ENCODE measurements at regions not wholly inside any gene's neighbourhood (a gene's known extent, or its start where the extent isn't known, plus 50 kb on each side); places are given as distances from the start of the nearest gene placed in this dataset.
"Not testable (repeated sequence)": the region's sequence is repeated elsewhere in the genome, so short reads cannot be mapped to it uniquely, and the experiment has no call there.

- DNase-seq, result no peak
Measured at GRCh38 chr2:75432761-75433361, 127.9 kb downstream of the EVA1A start.

GRCh38 chr2:75431763-75432162 is 129.0 kb downstream of the EVA1A start:
- DNase-seq, result no peak

GRCh38 chr2:75431276-75431675 is 129.5 kb downstream of the EVA1A start:
- DNase-seq, result no peak

- DNase-seq, result not testable (repeated sequence)
Measured at GRCh38 chr2:75430449-75430848, 130.3 kb downstream of the EVA1A start.

GRCh38 chr2:75428646-75429443 is 131.9 kb downstream of the EVA1A start:
- DNase-seq, result no peak

- no peak for DNase-seq
Measured at GRCh38 chr2:75428060-75428459, 132.7 kb downstream of the EVA1A start.

GRCh38 chr2:75424936-75425619 is 135.7 kb downstream of the EVA1A start:
- DNase-seq, result no peak

- no peak for DNase-seq
Measured at GRCh38 chr2:75421986-75422385, 138.8 kb downstream of the EVA1A start.

- no peak for DNase-seq
Measured at GRCh38 chr2:75416420-75417342, 144.1 kb downstream of the EVA1A start.

- DNase-seq, result no peak
Measured at GRCh38 chr2:75415731-75416130, 145.0 kb downstream of the EVA1A start.

GRCh38 chr2:75415111-75415626 is 145.6 kb downstream of the EVA1A start:
- no peak for DNase-seq

GRCh38 chr2:75411574-75411973 is 149.2 kb downstream of the EVA1A start:
- no peak for DNase-seq

- no peak for DNase-seq
Measured at GRCh38 chr2:75410702-75411101, 150.0 kb downstream of the EVA1A start.

- no peak for DNase-seq
Measured at GRCh38 chr2:75408771-75409170, 152.0 kb downstream of the EVA1A start.

GRCh38 chr2:75407038-75407530 is 153.7 kb downstream of the EVA1A start:
- no peak for DNase-seq

GRCh38 chr2:75406131-75406581 is 154.6 kb downstream of the EVA1A start:
- no peak for DNase-seq

- DNase-seq, result no peak
Measured at GRCh38 chr2:75405000-75405399, 155.7 kb downstream of the EVA1A start.

GRCh38 chr2:75403991-75404428 is 156.7 kb downstream of the EVA1A start:
- peak; percentile 51 for DNase-seq

GRCh38 chr2:75396314-75396713 is 164.4 kb downstream of the EVA1A start:
- DNase-seq, result no peak

- not testable (repeated sequence) for DNase-seq
Measured at GRCh38 chr2:75394764-75395163, 166.0 kb downstream of the EVA1A start.

GRCh38 chr2:75390169-75390568 is 170.6 kb downstream of the EVA1A start:
- DNase-seq, result no peak

GRCh38 chr2:75389271-75389670 is 171.5 kb downstream of the EVA1A start:
- no peak for DNase-seq

Data from activated CD4-positive, alpha-beta T cell treated with anti-CD3 and anti-CD28 coated beads, Interleukin-2, Interleukin-6, amounts not matched to agents 100 ng/mL and 50 ng/mL, durations not matched to agents 16 hours and 8 hours (primary cell).